HG03095 (cell line): ENCODE measurements at regions not wholly inside any gene's neighbourhood (a gene's known extent, or its start where the extent isn't known, plus 50 kb on each side); places are given as distances from the start of the nearest gene placed in this dataset.

Experiments
- ATAC-seq: cut with Tn5 transposase; IDR thresholded peaks from one replicate; pipeline ENCODE4 v1.9.1; 2021; ENCODE audit warnings: moderate library complexity; ENCODE audit not compliant: unreplicated experiment

DNA sequence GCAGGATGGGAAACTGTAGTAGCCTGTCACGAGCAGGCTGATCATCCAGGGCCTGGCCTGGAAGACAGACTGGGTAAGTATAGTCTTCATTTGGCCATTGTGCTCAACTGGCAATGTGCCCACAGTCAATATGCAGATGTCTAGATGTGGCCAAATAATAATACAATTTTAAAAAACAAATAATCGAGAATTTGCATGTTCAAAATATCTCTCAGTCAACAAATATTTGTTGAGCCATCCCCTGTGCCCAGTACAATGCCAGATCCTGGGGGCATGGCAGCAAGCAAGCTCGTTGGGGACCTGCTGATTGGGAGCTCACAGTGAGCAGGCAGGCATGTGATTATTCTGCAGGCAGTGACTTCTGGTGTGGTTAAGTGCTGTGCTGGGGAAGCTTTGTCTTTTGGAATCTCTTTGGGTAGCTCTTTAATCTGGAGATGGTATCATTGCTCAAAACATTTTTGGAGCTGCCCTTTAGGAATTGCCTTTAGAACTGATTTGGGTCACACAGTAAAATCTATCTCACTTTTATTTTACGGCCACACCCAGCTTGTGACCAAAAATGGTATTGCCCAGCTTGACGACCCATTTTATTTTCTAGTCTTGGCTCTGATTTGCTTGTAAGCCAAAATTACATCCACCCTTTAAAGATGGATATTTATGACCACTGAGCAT is 92.2 kb downstream of the PLCE1 start:
- ATAC-seq: no peak

DNA sequence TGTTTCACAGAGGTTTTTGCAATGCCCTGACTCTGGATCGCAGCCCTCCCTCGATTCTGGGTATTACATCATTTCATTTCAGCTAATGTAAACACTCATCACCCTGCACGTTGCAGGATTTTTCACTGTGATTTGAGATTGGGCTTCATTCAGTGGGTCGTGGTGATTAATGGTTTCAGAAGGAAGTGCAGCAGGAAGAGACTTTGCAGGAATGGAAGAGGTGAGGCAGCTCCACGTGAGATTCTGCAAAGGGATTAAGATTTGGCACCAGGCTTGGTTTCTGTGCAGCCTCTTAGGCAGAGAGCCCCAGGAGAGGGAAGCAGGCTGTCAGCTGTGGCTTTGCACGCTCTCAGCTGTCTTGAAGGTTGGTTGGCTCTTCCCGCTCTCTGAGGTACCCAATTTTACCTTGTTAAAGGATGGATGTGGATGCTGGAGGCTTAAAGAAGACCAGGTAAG is 95.2 kb downstream of the PLCE1 start:
- no peak for ATAC-seq

DNA sequence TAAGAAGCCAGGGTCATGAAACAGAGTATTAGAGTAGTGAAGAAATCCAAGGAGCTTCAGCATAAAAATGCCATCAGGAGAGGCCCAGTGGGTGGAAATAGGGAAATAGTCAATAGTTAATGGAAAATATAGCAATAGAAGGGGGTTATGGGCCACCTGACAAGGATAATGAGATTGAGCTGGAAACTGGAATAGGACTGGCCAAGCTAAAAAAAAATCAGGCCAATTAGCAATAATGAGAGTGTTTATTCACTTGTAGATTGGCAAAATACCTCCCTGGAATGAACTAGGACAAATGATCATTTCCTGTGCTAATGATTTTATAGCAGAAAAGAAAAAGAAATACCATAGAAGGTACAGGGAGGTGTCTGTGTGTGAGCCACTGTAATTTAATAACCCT is 97.9 kb downstream of the PLCE1 start:
- no peak for ATAC-seq

DNA sequence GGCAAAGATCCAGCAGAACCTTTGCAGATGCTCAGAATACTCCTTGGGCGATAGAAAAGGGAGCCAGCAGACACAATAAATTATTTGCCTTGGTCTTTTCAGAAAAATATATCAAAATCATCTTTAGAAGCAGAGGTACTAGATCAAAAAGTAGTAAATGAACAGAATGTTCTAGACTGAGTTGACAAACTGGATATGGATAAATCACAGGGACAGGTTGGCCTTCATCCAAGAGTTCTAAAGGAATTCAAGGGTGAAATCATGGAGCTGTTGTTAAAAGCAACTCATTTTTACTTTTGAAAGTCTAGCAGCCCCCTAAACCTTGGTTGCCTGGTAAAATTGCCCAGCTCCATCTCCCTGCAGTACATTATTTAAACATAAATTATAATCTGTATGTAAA is 99.1 kb downstream of the PLCE1 start:
- ATAC-seq: no peak

DNA sequence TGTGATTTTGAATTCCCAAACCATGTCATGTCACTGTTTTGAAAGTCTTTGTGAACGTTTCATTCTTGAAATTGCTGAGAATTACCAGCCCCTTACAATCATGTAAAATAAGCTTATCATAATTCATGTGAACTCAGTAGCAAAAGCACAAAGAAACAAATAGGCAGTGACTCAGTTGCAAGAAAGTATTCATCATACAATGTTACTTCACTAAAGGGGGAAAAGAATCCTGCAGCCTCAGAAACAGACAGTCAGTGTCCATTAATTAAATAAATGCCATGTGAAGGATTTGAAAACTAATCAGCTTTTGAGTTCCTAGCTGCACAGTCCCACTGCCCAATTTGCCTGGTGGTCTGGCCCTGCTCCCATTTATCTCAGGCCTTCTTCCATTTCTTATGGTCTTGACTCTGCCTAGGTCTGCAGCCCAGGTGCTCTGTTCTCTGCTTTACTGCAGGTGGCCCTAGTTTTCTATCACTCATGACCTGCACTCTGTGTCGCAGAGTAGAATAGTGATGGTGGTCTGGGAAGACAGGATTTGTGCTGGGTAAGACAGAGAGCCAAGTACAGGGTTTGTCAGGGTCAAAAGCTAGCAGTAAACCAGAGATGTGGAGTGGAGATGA is 99.7 kb downstream of the PLCE1 start:
- ATAC-seq: no peak

DNA sequence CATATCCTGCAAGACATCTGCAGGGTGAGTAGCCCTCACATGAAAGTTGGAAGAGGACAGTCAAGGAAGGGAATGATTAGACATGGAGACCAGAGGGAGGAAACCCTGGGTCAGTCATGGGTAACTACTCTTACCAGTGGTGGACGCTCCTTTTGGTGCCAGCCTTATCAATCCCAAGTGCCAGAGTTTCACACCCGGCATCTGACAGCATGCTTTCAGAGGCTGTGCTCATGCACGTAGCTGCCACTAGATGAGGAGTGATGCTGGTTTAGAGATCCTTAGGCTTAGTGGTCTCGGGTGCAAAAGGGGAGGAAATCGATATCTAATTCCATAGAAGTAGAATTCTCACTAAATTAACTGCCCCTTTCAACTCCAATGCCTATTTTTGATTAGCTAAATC is 100.8 kb downstream of the PLCE1 start:
- ATAC-seq: no peak

DNA sequence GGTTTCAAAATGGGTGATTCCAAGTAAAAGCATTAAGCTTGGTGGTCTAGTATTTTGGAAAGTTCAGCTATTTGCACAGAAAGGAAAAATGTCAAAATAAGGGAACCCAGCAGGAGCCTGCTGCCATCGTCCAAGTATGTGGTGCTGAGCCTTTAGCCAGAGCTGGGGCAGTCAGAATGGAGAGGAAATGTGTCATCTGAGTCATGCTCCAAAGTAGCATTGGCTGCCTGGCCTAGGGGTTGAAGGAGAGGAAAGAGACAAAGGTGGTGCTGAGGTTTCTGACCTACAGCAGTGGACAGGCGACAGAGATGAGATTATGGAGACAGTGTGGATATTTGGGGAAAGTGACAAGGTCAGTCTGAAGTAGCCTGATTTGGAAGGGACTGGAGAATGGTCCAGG is 103.9 kb downstream of the PLCE1 start:
- no peak for ATAC-seq

DNA sequence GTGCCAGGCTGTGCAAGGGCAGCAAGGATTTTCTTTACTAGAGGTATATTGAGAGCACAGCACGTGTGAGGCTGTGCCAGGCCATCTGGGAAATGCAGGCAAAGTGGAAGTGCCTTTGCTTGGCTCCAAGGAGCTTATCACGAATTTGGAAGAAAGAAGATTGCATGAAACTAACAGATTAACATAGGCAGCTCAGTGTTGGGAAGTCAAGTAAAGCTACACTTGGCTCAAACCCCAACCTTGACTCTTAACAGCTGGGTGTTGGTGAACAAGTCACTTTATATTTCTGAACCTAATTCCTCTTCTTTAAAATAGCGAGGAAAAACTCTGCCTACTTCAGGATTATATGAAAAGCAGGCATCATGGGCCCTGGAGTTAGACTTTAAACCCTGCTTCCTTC is 105.2 kb downstream of the PLCE1 start:
- ATAC-seq: no peak

DNA sequence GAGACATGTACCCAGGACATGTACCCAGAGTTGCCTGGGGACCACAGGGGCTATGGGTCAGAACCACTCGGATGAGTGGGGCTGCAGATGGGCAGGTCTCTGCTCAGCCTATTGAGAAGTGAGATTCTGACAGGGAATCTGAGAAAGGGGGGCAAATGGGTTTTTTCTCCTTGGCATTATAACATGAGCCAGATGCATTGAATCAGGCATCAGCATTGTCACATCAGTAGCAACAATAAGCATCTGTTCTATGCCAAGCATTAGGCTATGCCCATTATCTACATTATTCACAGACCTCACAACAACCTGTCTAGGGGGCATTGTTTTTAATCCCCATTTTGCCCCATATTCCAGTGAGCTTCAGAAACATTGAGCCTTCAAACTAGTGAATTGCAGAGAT is 108.2 kb downstream of the PLCE1 start:
- no peak for ATAC-seq

DNA sequence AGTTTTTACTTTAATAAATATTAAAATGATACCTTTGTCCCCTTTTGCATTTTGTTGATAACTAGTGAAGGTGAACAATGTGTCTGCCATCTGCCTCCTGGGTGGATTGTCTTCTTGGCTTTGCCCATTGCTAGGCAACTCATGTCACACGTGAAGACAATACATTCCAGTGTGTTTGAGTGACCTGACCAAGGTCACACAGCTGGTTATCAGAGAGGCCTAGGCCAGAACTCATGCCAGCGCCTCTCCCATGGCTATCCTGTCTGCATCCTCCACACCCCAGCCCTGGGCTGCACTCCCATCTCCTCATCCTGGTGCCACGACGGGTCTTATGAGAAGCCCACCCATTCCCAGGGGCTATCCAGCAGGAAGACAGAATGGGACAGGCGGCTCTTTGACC is 108.7 kb downstream of the PLCE1 start:
- no peak for ATAC-seq

DNA sequence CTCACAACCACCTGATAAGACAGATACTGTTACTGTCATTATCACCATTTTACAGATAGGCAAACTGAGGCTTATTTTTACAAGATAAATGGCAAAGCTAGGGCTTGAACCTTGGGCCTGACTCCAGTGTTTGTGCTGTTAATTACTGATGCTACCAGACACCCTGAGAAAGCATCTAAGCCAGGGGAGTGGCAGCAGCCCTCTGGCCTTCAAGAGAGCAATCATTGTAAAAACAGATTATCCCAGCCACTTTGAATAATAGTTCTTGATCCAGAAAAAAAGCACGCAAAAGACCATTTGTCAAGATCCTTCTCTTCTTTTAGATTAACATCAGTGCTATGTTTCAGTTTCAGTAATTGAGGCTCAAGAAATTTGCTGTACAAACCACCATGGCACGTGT is 109.5 kb downstream of the PLCE1 start:
- ATAC-seq: no peak

DNA sequence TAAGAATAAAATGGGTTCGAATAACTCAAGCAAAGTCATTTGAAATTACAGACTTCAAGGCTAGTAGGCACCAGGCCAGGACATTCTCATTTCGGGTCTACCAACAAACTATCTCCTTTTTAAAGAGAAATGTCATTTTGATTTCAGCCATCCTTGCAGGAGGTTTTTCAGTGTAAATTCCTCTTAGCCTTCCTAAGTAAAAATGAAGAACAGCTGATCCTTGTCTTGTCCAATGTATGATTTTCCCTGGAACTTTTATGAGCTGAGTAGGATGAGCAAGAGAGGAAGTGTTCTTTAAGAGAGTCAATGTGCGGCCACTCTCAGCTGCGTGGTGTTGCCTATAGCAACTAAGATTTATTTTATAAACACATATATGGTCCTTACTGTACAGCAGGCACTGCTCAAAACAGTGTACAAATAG is 110.1 kb downstream of the PLCE1 start:
- ATAC-seq: no peak

DNA sequence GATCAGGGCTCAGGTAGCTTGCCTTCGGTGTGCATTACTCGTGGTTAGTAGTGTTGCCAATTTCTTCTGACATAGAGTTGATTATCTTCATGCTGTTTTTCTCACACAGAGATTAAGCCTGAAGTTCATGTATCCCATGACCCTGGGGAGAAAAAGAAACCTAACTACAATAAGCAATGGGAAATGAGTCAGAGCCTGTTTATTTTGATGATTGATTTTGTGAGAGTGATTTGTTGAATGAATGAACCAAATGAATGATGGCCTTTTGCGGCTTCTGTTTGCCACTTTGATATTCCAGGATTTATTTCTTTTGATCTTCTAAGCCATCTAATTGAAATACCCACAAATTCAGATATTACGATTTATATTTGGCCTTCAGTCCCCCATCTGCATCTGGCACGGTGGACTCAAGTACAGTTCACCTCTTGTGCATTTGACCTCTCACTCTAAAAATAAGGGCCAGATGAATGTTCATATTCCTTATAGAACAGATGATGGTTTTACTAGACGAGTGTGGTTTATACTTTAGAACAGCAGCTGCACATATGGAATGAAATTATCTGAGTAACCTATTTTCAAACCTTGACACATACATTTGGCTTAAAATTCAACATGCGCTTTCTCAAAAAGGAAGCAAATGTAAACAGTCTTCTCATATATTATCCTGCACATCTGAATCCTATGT is 110.7 kb downstream of the PLCE1 start:
- no peak for ATAC-seq

DNA sequence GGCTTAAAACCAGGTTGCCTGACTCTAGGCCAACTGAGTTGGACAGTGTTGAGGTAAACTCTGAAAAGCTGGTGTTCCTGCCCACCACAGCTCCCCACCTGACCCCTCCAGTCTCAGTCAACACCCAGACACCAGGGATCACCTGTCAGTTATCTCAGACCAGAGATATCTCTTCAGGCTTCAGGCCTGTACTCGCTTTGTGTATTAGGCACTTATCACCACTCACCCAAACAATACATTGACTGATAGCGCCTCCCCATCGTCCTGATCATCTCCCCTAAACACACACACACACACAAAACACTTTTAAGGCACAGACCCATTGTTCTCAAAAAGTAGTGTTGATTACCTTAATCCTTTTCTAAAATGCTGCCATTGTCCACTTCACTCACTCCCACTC is 111.5 kb downstream of the PLCE1 start:
- no peak for ATAC-seq

DNA sequence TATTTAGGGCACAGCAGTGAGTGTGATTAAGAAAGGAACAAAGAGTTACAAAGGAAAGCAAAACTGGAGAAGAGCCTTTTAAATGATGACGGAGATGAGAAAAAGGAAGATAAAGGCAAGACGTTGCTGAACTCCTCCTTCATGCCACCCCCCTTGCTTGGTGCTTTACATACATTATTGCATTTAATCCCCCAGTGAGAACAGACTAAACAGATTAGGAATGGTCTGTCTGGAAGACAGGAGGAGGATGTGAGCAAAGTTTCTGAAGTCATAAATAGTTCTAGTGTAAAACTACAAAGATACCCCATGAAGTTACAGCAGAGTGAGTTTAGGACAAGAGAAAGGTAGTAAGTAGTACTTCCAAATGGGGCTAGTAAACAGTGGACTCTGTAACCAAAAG is 113.5 kb downstream of the PLCE1 start:
- no peak for ATAC-seq

DNA sequence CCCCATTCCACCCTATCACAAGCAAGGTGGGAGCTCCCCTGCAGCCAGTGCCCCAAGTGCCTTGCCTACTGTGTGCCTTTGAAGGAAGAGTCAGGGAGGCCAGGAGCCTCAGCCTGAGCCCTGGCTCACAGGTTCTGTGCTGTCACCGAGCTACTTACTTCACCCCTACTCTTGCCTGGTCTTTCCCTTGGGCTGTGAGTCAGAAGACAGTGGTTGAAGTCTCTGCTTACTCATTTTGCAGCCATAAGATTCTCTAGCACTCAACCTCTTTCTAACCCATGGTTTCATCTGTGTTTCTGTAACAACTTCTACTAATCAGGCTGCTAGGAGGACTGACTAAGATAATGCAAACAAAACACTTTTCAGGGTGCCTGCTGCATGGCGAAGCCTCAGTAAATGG is 114.5 kb downstream of the PLCE1 start:
- no peak for ATAC-seq

DNA sequence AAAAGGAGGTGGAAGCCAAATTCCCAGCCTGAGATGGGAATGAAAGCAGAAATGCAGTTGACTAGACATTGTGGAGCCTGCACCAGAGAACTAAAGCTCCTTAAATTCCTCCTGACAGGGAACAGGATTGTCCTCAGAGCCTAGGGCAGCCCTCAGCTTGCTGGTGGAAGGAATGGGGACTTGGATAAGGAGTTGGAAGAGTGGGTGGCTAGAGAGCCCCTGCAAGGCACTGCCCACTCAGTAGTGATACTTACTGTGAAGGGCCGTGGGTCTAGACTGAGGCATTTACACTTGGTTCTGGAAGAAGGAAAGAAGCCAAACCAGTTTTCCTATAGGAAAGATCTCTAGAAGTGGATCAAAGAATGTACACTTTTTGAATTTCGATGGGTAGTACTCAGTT is 117.6 kb downstream of the PLCE1 start:
- ATAC-seq: no peak

DNA sequence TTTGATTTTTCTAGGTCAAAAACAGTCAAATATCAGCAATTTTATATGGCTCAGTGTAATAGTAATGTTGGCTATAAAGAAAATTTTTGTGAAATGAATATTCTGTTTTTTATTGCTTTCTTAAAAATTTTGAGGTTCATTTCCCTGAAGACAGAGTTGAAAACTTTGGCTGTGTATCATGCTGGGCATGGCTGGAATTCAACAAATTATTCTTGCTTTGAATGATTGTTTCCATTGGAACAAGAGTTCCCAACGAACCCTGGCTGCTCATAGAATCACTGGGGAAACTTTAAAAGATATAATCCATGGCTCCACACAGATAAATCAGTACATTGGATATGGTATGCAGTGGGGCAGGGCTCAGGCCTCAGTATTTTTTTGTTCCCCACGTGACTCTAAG is 118.6 kb downstream of the PLCE1 start:
- ATAC-seq: no peak

DNA sequence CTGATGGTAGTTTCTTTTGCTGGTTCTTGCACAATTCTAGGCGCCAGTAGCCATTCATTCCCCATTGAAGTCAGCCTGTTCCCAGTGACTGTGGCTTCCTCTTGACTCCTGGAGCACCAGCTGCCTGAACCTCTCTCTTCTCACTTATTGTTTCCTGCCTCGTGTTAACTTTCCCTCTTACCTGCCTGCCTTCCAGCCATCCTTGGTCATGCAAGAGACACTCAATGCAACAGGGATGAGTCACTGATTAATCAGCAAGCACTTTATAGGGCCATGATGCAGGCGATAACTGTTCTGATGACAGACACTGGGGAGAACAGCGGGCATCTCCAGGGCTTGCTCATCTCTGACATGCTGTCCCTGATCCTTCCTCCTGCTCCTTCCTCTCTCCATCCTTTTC is 122.0 kb downstream of the PLCE1 start:
- no peak for ATAC-seq

DNA sequence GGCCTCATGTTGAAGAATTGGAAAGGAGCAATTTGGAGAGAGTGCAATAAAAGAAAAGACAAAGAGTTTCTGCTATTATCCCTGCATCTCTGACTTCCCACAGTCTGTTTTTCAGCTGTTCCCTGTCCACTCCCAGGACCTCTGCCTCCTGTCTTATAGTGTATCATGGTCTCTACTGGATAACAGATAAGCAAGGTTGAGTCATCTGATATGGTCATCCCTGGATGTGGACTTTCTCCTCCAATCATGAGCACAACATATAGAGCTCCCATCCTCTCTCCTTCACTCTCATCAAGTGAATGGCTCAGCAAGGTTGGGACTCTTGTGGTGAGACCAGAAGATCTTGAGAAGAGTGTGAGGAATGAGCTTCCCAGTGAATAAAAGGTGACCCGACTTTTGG is 123.1 kb downstream of the PLCE1 start:
- ATAC-seq: no peak

DNA sequence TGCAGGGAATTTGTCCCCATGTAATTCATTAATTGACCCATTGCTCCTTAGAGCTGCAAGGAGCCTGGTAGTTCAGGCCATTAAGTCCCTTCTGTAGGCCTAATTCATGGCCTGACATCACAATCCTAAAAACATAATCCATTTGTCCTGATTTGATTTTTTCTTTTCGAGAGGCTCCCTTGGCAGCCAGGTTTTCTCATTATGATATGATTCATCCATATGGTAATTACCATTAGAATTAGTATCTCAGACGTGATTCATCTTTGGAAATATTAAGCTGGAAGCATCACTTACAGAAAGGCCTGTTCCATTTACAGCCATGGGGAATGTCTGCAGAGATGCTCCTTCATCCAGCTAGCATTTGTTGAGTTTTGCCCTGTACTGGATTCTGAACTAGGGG is 128.5 kb downstream of the PLCE1 start:
- ATAC-seq: no peak

DNA sequence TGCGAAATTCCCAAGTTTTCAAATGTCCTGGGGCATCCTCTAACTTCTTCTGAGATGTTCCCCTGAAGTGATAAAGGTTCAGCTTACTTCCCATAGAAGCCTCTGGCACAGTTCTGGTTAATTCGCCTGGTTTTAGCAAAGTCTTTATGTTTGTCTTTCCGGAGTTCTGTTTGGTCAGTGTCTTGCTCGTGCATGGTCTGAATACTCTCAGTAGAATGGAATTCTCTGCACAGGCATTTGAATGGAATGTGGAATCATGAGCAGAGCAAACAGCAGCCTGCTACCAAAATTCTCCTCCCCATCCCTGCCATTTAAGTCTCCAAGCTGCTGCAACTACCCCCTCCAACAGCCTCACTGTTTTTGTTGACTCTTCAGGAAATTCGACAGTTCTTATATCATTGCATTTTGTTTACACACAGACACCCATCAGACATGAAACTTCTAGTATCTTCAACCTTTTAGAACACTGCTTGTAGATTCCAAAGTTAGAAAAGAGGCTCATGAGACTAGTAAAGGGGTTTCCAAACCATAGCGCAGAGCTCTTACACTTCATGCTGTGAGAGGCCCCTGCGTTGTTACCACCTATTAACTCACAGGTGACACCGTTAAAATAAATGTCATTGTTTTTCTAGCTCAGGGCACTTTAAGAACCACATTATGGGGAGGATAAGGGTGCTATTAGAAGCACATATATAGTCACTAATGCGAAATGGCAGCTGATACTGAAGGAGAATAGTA is 129.7 kb downstream of the PLCE1 start:
- ATAC-seq: no peak
